NCI-H146 treated with DMSO at 0.1 percent for 48 hours (cell line): ENCODE measurements at regions not wholly inside any gene's neighbourhood (a gene's known extent, or its start where the extent isn't known, plus 50 kb on each side); places are given as distances from the start of the nearest gene placed in this dataset.
"Not testable (repeated sequence)": the region's sequence is repeated elsewhere in the genome, so short reads cannot be mapped to it uniquely, and the experiment has no call there.

ENCODE experiments used
- DNase-seq: peaks from one replicate; lab custom pipeline; 2025; ENCODE audit not compliant: unreplicated experiment; lab: John Stamatoyannopoulos, UW

GRCh38 chr13:33340631-33341030 lies 55.1 kb upstream of the STARD13 start:
- no peak for DNase-seq

GRCh38 chr13:33341861-33342452 lies 56.4 kb upstream of the STARD13 start:
- no peak for DNase-seq

GRCh38 chr13:33345842-33346241 lies 60.3 kb upstream of the STARD13 start:
- no peak for DNase-seq

- no peak for DNase-seq
Observed at GRCh38 chr13:33347861-33348260, 62.3 kb upstream of the STARD13 start.

- no peak for DNase-seq
Observed at GRCh38 chr13:33348366-33348765, 62.8 kb upstream of the STARD13 start.

- no peak for DNase-seq
Observed at GRCh38 chr13:33349288-33349985, 63.9 kb upstream of the STARD13 start.

- DNase-seq: no peak
Observed at GRCh38 chr13:33349986-33350826, 64.7 kb upstream of the STARD13 start.

- DNase-seq: no peak
Observed at GRCh38 chr13:33351319-33351718, 65.8 kb upstream of the STARD13 start.

- DNase-seq: no peak
Observed at GRCh38 chr13:33352041-33352440, 66.5 kb upstream of the STARD13 start.

- DNase-seq: no peak
Observed at GRCh38 chr13:33352526-33352925, 67.0 kb upstream of the STARD13 start.

- DNase-seq: no peak
Observed at GRCh38 chr13:33353210-33353609, 67.7 kb upstream of the STARD13 start.

- no peak for DNase-seq
Observed at GRCh38 chr13:33353646-33354045, 68.1 kb upstream of the STARD13 start.

GRCh38 chr13:33355201-33355895 lies 69.8 kb upstream of the STARD13 start:
- DNase-seq: no peak

- DNase-seq: not testable (repeated sequence)
Observed at GRCh38 chr13:33358076-33358475, 72.5 kb upstream of the STARD13 start.

GRCh38 chr13:33362986-33363727 lies 77.6 kb upstream of the STARD13 start:
- no peak for DNase-seq

- no peak for DNase-seq
Observed at GRCh38 chr13:33364192-33364591, 78.6 kb upstream of the STARD13 start.

GRCh38 chr13:33366469-33367062 lies 81.0 kb upstream of the STARD13 start:
- no peak for DNase-seq

- DNase-seq: no peak
Observed at GRCh38 chr13:33367171-33367895, 81.8 kb upstream of the STARD13 start.

- no peak for DNase-seq
Observed at GRCh38 chr13:33367926-33368325, 82.4 kb upstream of the STARD13 start.

- DNase-seq: no peak
Observed at GRCh38 chr13:33369073-33369472, 83.5 kb upstream of the STARD13 start.
